Spleen (tissue), 11 donors: ENCODE measurements at regions not wholly inside any gene's neighbourhood (a gene's known extent, or its start where the extent isn't known, plus 50 kb on each side); places are given as distances from the start of the nearest gene placed in this dataset.

Source experiments
- DNase-seq: peaks from one replicate; pipeline ENCODE4 v3.0.0-alpha.2; 2020
- H3K27ac ChIP-seq, 8 donors: fragments of 200-600 bp; sonication (generic) in 7 of 8; 1 replicate in 4 of 8; 2 replicates in 4 of 8; pipeline versions ENCODE4 v1.5.0 to v1.8.0; 2016 to 2021; ENCODE audit warnings: inconsistent platforms in 4 of 8, mild to moderate bottlenecking in 4 of 8, moderate library complexity in 1 of 8
- H3K27me3 ChIP-seq, 7 donors: fragments of 200-600 bp; sonication (generic) in 6 of 7; replicated peaks in 1 of 7; 1 replicate in 4 of 7; 2 replicates in 3 of 7; pipeline versions ENCODE4 v1.5.0 to v1.8.0; 2016 to 2021; ENCODE audit warnings: inconsistent platforms in 3 of 7, mild to moderate bottlenecking in 1 of 7
- H3K36me3 ChIP-seq, 6 donors: fragments of 200-600 bp; sonication (generic) in 5 of 6; 1 replicate in 4 of 6; 2 replicates in 2 of 6; pipeline versions ENCODE4 v1.5.0 to v1.8.0; 2016 to 2021; ENCODE audit warnings: inconsistent platforms in 2 of 6
- H3K4me1 ChIP-seq, 6 donors: fragments of 200-600 bp; sonication (generic) in 5 of 6; 1 replicate in 3 of 6; 2 replicates in 3 of 6; pipeline versions ENCODE4 v1.5.0 to v1.8.0; 2016 to 2021; ENCODE audit warnings: inconsistent platforms in 3 of 6
- H3K4me3 ChIP-seq, 8 donors: fragments of 200-600 bp; sonication (generic) in 7 of 8; 1 replicate in 4 of 8; 2 replicates in 4 of 8; pipeline versions ENCODE4 v1.5.0 to v1.8.0; 2016 to 2021; ENCODE audit warnings: inconsistent platforms in 4 of 8, mild to moderate bottlenecking in 4 of 8, moderate library complexity in 2 of 8
- H3K9me3 ChIP-seq, 8 donors: fragments of 200-600 bp; sonication (generic) in 7 of 8; 1 replicate in 4 of 8; 2 replicates in 4 of 8; pipeline versions ENCODE4 v1.5.0 to v1.8.0; 2016 to 2021; ENCODE audit warnings: inconsistent platforms in 4 of 8
- POLR2A ChIP-seq, 3 donors: fragments of 450-650 bp; IDR thresholded peaks; one replicate each; pipeline ENCODE4 v1.5.1; 2017; ENCODE audit warnings: antibody characterized with exemption in 3 of 3, mild to moderate bottlenecking in 1 of 3
- POLR2AphosphoS5 ChIP-seq, 3 donors: sonication (generic); formaldehyde crosslinking; IDR thresholded peaks; one replicate each; pipeline ENCODE4 v1.5.1; 2017; ENCODE audit warnings: antibody characterized with exemption in 3 of 3
- WGBS, 5 donors: extraction: QIAGEN DNeasy Blood & Tissue Kit in 3 of 5; methylation state at CpG; one replicate each; pipeline versions ENCODE4 v1.1.5 to v1.1.7; 2013 to 2018; 5-methylcytosine and 5-hydroxymethylcytosine counted together
- intact Hi-C: fragments of 100-400 bp; cut with DNase I; formaldehyde crosslinking; loops from one replicate; pipeline ENCODE4 v1.15.0; 2023; ENCODE audit warnings: low total_unique reads
- TF ChIP-seq, protein P1 (sequence below), 11 experiments: fragments of 200-600 bp in 7 of 11; fragments of 450-650 bp in 4 of 11; sonication (generic) in 4 of 11; IDR thresholded peaks in 8 of 11; conservative IDR thresholded peaks in 3 of 11; 1 replicate in 7 of 11; 2 replicates in 4 of 11; pipeline versions ENCODE4 v1.4.0 to v1.8.0; 2016 to 2021; ENCODE audit warnings: antibody characterized with exemption in 11 of 11, inconsistent platforms in 4 of 11, mild to moderate bottlenecking in 1 of 11
- donor health status: healthy with polysubstance abuse.
- donor health status: DM: no; HTN: no; CAD: no; lungs with moderate emphysema.
- donor health status: DM: no; HTN: no; CAD: no.
- donor health status: Bipolar disorder and iron deficiency.
- donor health status: healthy.
- donor health status: DM: no; HTN: no; CAD: no.
- donor health status: DM: yes; HTN: yes; CAD: no.

DNA sequence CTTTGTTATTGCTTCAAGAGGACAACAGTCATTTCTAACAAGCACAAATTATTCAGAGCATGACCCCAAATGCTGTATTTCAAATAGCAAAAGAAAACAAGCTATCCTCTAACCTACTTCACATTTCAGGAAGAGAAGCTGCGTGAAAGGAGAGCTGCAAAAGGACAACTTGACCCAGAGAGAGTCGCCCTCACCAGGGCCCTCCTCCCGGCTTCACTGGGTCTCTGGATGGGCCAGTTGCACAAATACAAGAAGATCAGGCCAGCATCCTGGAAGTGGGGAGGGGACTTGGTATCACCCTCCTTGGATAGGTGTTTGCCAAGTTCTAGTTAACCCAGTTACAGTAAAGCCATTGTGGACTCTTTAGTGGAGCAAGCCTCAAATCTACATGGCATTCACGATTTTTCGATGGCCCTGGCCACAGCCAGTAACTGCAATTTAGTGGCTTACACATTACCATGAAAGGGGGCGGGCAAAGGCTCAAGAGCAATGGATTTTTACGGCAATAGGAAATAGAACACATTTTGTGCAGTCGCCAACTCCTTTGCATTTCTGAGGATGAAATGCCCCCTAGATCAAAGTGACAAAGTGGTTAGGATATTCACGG is 166.9 kb upstream of the DIO2 start:
- WGBS, 5 donors: 82 to 91% (median 85%) methylated on average over 9 of the region's 9 CpGs
- Histone ChIP-seq H3K9me3 (no peaks in the 10 kb centered on the region), H3K27me3 (no peaks in the 10 kb centered on the region), H3K36me3 (no peaks in the 10 kb centered on the region), H3K27ac (no peak overlapping the region), H3K4me1 (no peaks in the 10 kb centered on the region), H3K4me3 (no peak overlapping the region)
- intact Hi-C loops: no loop called here
- no peak for DNase-seq
- TF ChIP-seq POLR2A (IDR thresholded peaks at IDR 0.05) (no peak), POLR2AphosphoS5 (IDR thresholded peaks at IDR 0.05) (no peak)
- TF ChIP-seq, protein P1, sequence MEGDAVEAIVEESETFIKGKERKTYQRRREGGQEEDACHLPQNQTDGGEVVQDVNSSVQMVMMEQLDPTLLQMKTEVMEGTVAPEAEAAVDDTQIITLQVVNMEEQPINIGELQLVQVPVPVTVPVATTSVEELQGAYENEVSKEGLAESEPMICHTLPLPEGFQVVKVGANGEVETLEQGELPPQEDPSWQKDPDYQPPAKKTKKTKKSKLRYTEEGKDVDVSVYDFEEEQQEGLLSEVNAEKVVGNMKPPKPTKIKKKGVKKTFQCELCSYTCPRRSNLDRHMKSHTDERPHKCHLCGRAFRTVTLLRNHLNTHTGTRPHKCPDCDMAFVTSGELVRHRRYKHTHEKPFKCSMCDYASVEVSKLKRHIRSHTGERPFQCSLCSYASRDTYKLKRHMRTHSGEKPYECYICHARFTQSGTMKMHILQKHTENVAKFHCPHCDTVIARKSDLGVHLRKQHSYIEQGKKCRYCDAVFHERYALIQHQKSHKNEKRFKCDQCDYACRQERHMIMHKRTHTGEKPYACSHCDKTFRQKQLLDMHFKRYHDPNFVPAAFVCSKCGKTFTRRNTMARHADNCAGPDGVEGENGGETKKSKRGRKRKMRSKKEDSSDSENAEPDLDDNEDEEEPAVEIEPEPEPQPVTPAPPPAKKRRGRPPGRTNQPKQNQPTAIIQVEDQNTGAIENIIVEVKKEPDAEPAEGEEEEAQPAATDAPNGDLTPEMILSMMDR (IDR thresholded peaks at IDR 0.05 in 8 of 11, conservative IDR thresholded peaks at IDR 0.05 in 3 of 11): no peak

DNA sequence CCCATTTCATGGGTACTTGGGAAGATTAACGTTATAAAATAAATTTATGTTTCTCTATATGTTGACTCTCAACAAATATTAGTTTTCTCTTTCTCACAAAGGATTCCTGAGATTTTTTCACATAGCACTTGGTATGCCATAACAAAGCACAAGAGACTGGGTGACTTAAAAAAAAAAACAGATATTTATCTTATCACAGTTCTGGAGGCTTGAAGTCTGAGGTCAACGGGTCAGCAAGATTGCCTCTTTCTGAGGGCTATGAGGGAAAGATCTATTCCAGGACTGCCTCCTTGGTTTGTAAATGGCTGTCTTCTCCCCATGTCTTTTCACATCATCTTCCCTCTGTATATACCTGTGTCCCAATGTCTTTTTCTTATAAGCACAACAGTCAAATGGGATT is 153.5 kb upstream of the DIO2 start:
- Histone ChIP-seq H3K4me1 (no peaks in the 10 kb centered on the region), H3K27ac (no peak overlapping the region), H3K4me3 (no peak overlapping the region), H3K36me3 (no peaks in the 10 kb centered on the region), H3K9me3 (peaks cover 0 to 8% (median 0%) of the 10 kb centered on the region in 8 donors), H3K27me3 (no peaks in the 10 kb centered on the region)
- WGBS, 5 donors: 65 to 78% (median 67%) methylated on average over 2 of the region's 2 CpGs
- intact Hi-C loops: no loop called here
- DNase-seq: no peak
- no peak for TF ChIP-seq POLR2A (IDR thresholded peaks at IDR 0.05)
- TF ChIP-seq, protein P1 (IDR thresholded peaks at IDR 0.05 in 8 of 11, conservative IDR thresholded peaks at IDR 0.05 in 3 of 11): no peak
- TF ChIP-seq POLR2AphosphoS5 (IDR thresholded peaks at IDR 0.05): no peak

DNA sequence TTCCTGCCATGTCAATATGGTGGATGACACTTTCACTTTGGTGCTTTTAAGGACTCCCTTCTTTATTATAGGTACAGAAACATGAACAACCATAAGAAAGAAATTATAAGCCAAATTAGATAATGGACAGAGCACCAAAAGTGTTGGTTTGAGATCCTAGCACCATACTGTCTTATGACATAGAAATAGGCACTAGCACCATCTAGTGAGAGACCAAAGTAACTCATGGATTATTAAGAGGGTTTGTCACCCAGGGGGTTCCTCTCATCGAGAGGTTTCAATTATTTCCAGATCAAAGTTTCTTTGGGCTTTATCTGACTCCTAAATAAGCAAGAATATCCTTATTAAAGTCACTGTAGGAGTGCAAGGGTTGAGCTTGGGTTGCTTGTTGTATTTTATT is 153.0 kb upstream of the DIO2 start:
- intact Hi-C loops: no loop called here
- WGBS, 5 donors: 43 to 61% (median 56%) methylated on average over 1 of the region's 1 CpG
- DNase-seq: no peak

DNA sequence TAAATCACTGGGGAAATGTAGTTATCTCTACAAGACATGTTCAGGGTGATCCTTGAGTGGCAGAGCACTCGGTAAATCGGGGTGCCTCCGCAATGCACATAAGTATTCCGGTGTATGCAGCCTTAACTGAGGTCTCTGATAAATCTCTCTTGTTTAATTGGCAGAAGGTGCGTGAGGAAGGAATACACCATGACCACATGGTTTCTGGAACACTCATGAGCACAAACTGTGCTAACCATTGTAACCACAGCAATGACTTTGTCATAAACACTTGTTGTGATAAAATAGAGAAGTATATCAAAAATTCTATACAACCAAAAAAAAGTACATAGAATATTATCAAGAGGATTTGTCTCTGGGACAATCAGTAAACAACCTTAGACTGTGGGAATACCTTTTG is 146.8 kb upstream of the DIO2 start:
- no peak overlapping the region for H3K4me3 ChIP-seq
- H3K4me1 ChIP-seq: no peaks in the 10 kb centered on the region
- no peak overlapping the region for H3K27ac ChIP-seq
- DNase-seq: no peak
- intact Hi-C loops: no loop called here
- H3K9me3 ChIP-seq: peaks cover 0 to 5% (median 0%) of the 10 kb centered on the region in 8 donors
- WGBS, 5 donors: 76 to 94% (median 87%) methylated on average over 5 of the region's 5 CpGs
- no peaks in the 10 kb centered on the region for H3K36me3 ChIP-seq
- TF ChIP-seq, protein P1 (IDR thresholded peaks at IDR 0.05 in 8 of 11, conservative IDR thresholded peaks at IDR 0.05 in 3 of 11): no peak
- no peak for TF ChIP-seq POLR2AphosphoS5 (IDR thresholded peaks at IDR 0.05)
- no peak for TF ChIP-seq POLR2A (IDR thresholded peaks at IDR 0.05)
- no peaks in the 10 kb centered on the region for H3K27me3 ChIP-seq

More for the DNA sequence above, 153.0 kb upstream of the DIO2 start:
- H3K27me3 ChIP-seq: no peaks in the 10 kb centered on the region
- H3K27ac ChIP-seq: no peak overlapping the region
- no peak overlapping the region for H3K4me3 ChIP-seq
- TF ChIP-seq POLR2A (IDR thresholded peaks at IDR 0.05) (no peak), POLR2AphosphoS5 (IDR thresholded peaks at IDR 0.05) (no peak)
- TF ChIP-seq, protein P1 (IDR thresholded peaks at IDR 0.05 in 8 of 11, conservative IDR thresholded peaks at IDR 0.05 in 3 of 11): no peak
- H3K36me3 ChIP-seq: no peaks in the 10 kb centered on the region
- H3K9me3 ChIP-seq: peaks cover 0 to 8% (median 0%) of the 10 kb centered on the region in 8 donors
- H3K4me1 ChIP-seq: no peaks in the 10 kb centered on the region
